ENCODE measurements at regions not wholly inside any gene's neighbourhood (a gene's known extent, or its start where the extent isn't known, plus 50 kb on each side); places are given as distances from the start of the nearest gene placed in this dataset.

DNA sequence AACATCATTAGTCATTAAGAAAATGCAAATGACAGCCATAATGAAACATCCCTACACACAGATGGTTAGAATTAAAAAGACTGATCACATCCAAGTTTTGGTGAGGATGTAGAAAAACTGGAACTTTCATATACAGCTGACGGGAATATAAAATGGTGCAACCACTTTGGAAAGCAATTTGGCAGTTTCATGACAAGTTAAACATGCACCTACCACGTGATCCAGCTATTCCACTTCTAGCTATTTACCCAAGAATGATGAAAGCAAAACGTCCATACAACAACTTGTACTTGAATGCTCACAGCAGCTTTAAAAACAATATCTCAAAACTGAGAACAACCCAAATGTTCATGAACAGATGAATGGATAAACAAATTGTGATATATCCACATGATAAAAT is 77.9 kb upstream of the AVPR1A start:
- TF ChIP-seq, protein P1, sequence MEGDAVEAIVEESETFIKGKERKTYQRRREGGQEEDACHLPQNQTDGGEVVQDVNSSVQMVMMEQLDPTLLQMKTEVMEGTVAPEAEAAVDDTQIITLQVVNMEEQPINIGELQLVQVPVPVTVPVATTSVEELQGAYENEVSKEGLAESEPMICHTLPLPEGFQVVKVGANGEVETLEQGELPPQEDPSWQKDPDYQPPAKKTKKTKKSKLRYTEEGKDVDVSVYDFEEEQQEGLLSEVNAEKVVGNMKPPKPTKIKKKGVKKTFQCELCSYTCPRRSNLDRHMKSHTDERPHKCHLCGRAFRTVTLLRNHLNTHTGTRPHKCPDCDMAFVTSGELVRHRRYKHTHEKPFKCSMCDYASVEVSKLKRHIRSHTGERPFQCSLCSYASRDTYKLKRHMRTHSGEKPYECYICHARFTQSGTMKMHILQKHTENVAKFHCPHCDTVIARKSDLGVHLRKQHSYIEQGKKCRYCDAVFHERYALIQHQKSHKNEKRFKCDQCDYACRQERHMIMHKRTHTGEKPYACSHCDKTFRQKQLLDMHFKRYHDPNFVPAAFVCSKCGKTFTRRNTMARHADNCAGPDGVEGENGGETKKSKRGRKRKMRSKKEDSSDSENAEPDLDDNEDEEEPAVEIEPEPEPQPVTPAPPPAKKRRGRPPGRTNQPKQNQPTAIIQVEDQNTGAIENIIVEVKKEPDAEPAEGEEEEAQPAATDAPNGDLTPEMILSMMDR (IDR thresholded peaks at IDR 0.05): no peak
- TF ChIP-seq POLR2A (IDR thresholded peaks at IDR 0.05): no peak
- no peak for TF ChIP-seq EP300 (IDR thresholded peaks at IDR 0.05; ENCODE audit: low read depth)
- TF ChIP-seq POLR2AphosphoS5 (IDR thresholded peaks at IDR 0.05): no peak

Data from transverse colon (tissue), 4 donors.